HG03280 (cell line): ENCODE measurements at regions not wholly inside any gene's neighbourhood (a gene's known extent, or its start where the extent isn't known, plus 50 kb on each side); places are given as distances from the start of the nearest gene placed in this dataset.

Experiments used
- ATAC-seq: cut with Tn5 transposase; IDR thresholded peaks from one replicate; pipeline ENCODE4 v1.9.1; 2021; ENCODE audit warnings: mild to moderate bottlenecking, moderate library complexity; ENCODE audit not compliant: unreplicated experiment

DNA sequence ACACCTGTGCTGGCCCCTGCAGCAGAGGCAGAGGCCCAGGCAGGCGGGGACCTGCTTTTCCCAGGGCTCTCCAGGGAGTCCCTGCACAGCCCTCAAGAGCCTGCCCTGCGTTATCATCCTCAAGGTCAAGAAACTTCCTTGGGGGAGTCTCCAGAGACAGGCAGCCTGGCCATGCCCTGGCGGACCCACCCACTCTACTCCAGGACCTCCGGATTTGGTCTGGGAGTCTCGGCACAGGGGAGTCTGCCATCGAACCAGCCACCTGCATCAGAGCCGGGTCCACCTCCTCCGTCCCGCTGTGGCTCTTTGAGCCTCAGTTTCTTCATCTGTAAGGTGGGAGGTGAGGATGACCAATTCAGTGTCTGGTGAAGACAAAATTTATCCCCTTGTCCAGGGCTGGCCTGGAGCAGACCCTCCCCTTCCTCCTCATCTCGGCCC lies 75.3 kb upstream of the TNRC6C start:
- no peak for ATAC-seq

DNA sequence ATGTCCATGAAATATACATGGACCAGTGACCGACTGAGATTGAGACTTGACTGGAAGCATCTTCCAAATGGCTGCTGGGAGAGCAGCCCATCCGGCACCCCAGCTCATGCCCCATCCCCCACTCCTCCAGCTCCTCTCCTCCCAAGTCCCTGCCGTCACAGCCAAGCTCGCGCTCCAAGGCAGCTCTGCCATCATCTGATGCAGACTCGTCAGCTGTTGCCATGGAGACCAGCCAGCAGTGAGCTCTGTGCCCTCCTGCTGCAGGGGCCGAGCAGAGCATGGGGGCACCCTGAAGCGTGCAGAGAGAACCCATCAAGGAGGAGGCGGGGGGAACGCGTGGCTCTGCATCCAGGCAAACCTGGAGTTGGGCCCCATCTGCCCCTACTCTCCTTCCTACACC lies 74.5 kb upstream of the TNRC6C start:
- no peak for ATAC-seq

DNA sequence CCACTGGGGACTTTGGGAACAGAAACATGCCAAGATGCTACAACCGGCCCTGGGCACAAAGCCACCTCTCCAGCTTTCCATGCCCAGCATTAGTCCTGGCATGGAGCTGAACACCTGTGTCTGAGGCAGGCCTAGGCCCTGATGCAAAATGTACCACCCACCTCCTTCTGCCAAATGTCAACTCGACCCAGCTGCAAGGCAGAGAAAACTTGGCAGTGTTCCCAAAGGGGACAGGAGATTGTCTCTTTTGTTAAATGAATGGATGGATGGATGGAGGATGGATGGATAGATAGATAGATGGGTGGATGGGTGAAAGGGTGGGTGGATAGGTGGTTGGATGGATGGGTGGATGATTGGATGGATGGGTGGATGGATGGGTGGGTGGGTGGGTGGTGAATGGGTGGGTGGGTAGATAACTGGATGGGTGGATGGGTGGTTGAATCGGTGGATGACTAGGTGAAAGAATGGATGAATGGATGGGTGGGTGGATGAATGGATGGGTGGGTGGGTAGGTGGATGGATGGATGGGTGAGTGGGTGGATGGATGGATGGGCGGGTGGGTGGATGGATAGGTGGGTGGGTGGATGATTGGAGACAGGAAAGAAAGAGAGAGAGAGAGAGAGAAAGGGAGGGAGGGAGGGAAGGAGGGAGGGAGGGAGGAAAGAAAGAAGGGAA lies 73.4 kb upstream of the TNRC6C start:
- ATAC-seq, result no peak

GRCh38 chr17:77885678-77886386 lies 72.7 kb upstream of the TNRC6C start:
- no peak for ATAC-seq

GRCh38 chr17:77886387-77886728 lies 72.1 kb upstream of the TNRC6C start:
- no peak for ATAC-seq

- ATAC-seq, result no peak
Measured at GRCh38 chr17:77887110-77887463, 71.4 kb upstream of the TNRC6C start.

GRCh38 chr17:77887464-77888241 lies 70.8 kb upstream of the TNRC6C start:
- ATAC-seq, result no peak

DNA sequence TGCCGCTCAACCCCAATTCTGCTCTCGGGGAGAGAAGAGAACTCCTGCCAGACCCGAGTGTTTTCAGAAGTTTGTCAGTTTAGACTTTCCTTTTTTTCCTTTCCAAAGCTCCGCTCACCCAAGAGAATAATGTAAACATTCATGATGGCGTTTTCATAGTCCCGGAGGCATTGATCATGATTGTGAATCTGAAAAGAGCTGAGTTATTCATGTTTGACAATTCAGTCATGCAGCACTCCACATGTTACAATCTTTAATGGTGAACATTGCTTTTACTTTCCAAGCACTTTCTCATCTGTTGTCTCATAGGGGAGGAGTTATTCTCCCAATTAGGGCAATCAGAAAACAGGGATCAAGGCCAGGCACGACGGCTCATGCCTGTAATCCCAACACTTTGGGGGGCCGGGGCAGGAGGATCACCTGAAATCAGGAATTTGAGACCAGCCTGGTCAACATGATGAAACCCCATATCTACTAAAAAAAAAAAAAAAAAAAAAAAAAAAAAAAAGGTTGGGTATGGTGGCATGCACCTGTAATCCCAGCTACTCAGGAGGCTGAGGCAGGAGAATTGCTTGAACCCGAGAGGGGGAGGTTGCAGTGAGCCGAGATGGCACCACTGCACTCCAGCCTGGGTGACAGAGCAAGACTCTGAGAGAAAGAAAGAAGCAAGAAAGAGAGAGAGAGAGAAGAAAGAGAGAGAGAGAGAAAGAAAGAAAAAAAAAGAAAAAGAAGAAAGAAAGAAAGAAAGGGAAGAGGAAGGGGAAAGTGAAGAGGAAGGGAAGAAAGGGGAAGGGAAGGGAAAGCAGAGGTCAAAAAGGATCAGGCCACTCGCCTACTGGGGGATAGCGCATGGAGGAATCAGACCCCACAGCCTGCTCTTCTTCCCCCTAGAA lies 70.0 kb upstream of the TNRC6C start:
- no peak for ATAC-seq

- ATAC-seq, result no peak
Measured at GRCh38 chr17:77889135-77889505, 69.4 kb upstream of the TNRC6C start.

- no peak for ATAC-seq
Measured at GRCh38 chr17:77889866-77890760, 68.4 kb upstream of the TNRC6C start.

DNA sequence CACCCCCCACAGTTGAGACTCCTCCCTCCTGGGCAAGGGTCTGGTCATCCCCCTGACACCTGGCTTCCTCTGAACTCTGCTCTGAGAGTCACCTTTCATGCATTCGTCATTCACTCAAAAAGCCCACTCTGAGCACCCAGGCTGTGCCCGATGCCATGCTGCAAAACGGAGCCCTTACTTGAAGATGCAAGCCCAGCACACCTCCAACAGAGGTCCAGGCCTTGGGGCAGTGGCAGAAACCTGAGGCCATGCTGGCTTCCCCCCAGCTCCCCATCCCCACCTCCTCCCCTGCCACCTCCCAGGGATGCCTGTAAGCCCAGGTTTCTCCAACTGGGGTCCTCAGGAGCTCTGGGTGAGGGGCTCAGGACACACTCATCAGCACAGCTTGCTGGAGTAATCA lies 67.7 kb upstream of the TNRC6C start:
- ATAC-seq, result no peak

DNA sequence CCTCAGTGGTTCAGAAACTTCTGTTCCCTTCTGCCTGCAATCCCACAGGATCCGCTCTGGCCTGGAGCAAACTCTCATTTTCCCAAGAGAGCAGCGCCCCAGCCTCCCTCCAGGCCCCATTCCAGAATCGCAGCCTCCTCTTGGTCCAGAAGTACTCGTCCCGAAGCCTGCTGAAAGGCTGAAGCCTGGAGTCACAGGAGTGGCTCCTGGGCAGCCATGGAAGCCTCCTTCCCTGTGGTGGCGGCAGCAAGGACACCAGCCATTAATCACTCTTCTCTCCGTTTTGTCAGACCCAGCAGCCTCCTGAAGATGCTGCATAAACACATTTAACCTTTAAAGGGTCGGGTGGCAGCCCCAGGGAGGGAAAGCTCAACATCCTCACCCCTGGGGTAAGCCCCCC lies 66.9 kb upstream of the TNRC6C start:
- no peak for ATAC-seq

- no peak for ATAC-seq
Measured at GRCh38 chr17:77892031-77892430, 66.5 kb upstream of the TNRC6C start.

GRCh38 chr17:77892469-77893143 lies 65.9 kb upstream of the TNRC6C start:
- no peak for ATAC-seq

DNA sequence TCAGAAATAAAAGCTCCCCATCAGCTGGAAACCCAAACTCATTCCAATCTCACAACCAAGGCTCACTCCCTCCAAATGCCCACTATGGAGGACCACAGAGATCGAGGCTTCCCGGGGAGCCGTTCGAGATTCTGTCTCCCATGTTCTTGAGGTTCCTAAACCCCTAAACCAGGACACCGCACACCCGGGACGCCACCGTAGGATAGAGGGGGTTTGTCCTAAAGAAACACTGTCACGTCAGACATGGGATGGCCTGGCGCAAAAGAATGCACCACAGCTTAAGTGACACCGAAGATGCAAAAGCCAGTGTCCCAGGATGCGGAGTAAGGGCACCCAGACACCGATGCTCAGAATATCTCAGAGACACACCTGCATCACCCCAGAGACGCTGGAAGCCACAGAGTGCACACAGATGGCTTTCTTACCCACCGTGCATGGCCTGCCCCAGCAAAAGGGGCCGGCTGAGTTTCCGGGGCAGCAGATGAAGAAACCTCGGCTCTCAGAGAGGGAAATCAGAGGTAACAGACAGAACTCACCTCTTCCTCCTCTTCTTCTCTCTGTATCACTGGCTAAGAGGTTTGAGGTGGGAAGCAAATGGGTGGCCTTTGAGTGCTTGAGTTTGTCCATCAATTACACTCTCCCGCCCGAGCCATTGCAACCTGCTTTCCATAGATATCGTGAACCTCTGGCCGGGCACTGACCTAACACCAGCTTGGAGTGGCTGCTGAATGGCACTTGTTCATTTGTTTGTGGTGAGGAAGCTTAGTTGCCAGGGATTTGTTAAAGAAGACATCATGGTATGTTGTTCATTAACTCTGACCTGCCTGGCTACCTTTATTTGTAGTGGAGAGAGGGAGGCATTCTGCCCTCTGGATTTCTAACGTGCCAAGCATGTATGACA lies 65.1 kb upstream of the TNRC6C start:
- ATAC-seq, result no peak

GRCh38 chr17:77894126-77894956 lies 64.2 kb upstream of the TNRC6C start:
- ATAC-seq, result no peak

- ATAC-seq, result no peak
Measured at GRCh38 chr17:77897741-77898301, 60.7 kb upstream of the TNRC6C start.
